GM19351 (cell line): ENCODE measurements at regions not wholly inside any gene's neighbourhood (a gene's known extent, or its start where the extent isn't known, plus 50 kb on each side); places are given as distances from the start of the nearest gene placed in this dataset.

ENCODE experiments used
- ATAC-seq: cut with Tn5 transposase; IDR thresholded peaks from one replicate; pipeline ENCODE4 v1.9.1; 2021; ENCODE audit warnings: mild to moderate bottlenecking, moderate library complexity; ENCODE audit not compliant: unreplicated experiment

DNA sequence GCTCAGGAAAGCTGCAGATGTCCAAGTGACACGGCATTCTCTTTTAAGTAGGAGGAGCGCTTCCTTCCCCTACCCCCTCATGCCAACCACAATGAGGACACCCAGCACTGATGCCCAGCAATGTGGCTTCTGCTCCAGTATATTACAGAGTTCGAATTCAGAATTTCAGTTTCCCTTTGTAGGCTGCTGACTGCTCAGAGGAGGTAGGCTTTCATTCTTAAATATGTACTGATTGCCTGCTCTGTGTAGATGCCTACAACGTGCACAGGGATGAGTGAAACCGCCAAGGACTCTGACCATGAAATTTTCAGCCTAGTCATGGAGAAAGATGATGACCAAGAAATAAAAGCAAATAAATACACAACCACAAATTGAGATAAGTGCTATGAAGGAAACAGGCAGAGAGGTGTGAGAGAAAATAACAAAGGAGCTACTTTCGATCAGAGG is 50.9 kb upstream of the TNFAIP3 start:
- ATAC-seq: peak; percentile 44

DNA sequence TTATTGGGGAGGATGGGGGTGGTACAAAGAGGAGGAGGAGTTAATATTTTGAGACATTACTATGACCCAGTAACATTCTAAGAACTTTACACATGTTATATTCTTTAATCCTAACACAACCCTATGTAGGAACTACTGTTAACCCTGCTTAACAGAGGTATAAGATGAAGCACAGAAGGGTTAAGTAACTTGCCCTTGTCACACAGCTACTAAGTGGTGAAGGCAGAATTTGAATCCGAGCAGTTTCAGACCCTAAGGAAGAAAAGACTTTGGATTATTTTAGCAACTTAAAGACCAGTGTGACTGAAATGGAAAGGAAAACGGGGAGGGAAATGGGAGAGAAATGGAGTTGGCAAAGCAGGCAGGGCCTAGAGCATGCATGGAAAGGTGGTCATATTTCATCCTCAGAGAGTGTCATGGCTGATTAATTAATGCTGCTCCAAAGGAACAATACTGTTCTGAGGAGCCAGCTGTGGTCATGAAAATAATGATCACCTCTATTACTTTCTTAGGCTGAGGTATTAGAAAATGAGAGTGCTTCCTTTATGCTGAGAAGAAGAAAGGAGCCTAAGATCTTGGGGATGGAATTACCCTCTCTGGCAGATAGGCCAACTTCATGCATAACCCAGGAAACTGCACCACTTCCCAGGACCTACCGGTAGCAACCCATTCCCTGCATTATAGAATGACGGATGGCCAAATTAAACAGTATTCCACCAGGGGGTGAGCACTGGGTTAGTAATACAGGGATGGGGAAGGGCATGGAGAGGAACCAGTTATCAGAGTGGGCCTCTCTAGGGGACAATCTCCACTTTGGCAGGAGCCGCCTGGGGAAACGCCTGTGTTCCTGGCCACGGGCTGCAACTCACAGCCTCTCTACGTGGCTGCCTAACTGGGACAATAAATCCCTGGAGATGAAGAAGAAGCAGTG is 50.1 kb upstream of the TNFAIP3 start:
- no peak for ATAC-seq
